Astrocyte (in vitro differentiated cells and primary cell): ENCODE measurements at regions not wholly inside any gene's neighbourhood (a gene's known extent, or its start where the extent isn't known, plus 50 kb on each side); places are given as distances from the start of the nearest gene placed in this dataset.

Source experiments
- DNase-seq: peaks from one replicate; pipeline ENCODE4 v3.0.0-alpha.2; 2010; ENCODE audit warnings: low read depth
- FAIRE-seq: peaks from 2 replicates; lab custom pipeline; 2011; peaks lifted over from hg19 to GRCh38; lab: Jason Lieb, UNC
- H2AFZ ChIP-seq: 2 replicates; pipeline ENCODE4 v1.6.0; 2012; ENCODE audit warnings: low read depth, low read length, inconsistent platforms
- H3K27ac ChIP-seq: 2 replicates; pipeline ENCODE4 v1.5.1; 2011; ENCODE audit warnings: low read depth, low read length, inconsistent platforms
- H3K27me3 ChIP-seq: 2 replicates; pipeline ENCODE4 v1.6.0; 2011; ENCODE audit warnings: low read length, inconsistent platforms; ENCODE audit not compliant: insufficient read depth
- H3K36me3 ChIP-seq: 2 replicates; pipeline ENCODE4 v1.5.1; 2011; ENCODE audit warnings: low read length, inconsistent platforms; ENCODE audit not compliant: insufficient read depth
- H3K4me1 ChIP-seq: 2 replicates; pipeline ENCODE4 v1.5.1; 2011; ENCODE audit warnings: low read length, inconsistent platforms; ENCODE audit not compliant: insufficient read depth
- H3K4me2 ChIP-seq: 2 replicates; pipeline ENCODE4 v1.6.0; 2012; ENCODE audit warnings: low read length, inconsistent platforms
- H3K4me3 ChIP-seq: 2 replicates; pipeline ENCODE4 v1.5.1; 2011; ENCODE audit warnings: low read depth, mild to moderate bottlenecking, low read length, inconsistent platforms; ENCODE audit not compliant: insufficient read depth
- H3K79me2 ChIP-seq: 2 replicates; pipeline ENCODE4 v1.6.0; 2012; ENCODE audit warnings: mild to moderate bottlenecking, low read length, inconsistent platforms; ENCODE audit not compliant: insufficient read depth
- H3K9ac ChIP-seq: 2 replicates; pipeline ENCODE4 v1.6.0; 2012; ENCODE audit warnings: mild to moderate bottlenecking, low read length, inconsistent platforms
- H3K9me3 ChIP-seq: 2 replicates; pipeline ENCODE4 v1.5.1; 2012; ENCODE audit warnings: low read depth, mild to moderate bottlenecking, low read length, inconsistent platforms; ENCODE audit not compliant: insufficient read depth
- H4K20me1 ChIP-seq: 2 replicates; pipeline ENCODE4 v1.6.0; 2012; ENCODE audit warnings: low read length, inconsistent platforms; ENCODE audit not compliant: insufficient read depth
- H3K27ac Mint-ChIP-seq: one replicate; pipeline ENCODE4 v1.8.0; 2021; ENCODE audit warnings: mild to moderate bottlenecking, mixed read lengths; ENCODE audit not compliant: unreplicated experiment
- H3K27me3 Mint-ChIP-seq: one replicate; pipeline ENCODE4 v1.8.0; 2021; ENCODE audit warnings: low read depth, mixed read lengths; ENCODE audit not compliant: unreplicated experiment
- H3K36me3 Mint-ChIP-seq: one replicate; pipeline ENCODE4 v1.8.0; 2021; ENCODE audit warnings: low read depth, mixed read lengths; ENCODE audit not compliant: unreplicated experiment
- H3K4me1 Mint-ChIP-seq: one replicate; pipeline ENCODE4 v1.8.0; 2021; ENCODE audit warnings: low read depth, mixed read lengths; ENCODE audit not compliant: unreplicated experiment
- H3K4me3 Mint-ChIP-seq: one replicate; pipeline ENCODE4 v1.8.0; 2021; ENCODE audit warnings: mild to moderate bottlenecking, moderate library complexity, mixed read lengths; ENCODE audit not compliant: unreplicated experiment
- H3K9me3 Mint-ChIP-seq: one replicate; pipeline ENCODE4 v1.8.0; 2021; ENCODE audit warnings: mild to moderate bottlenecking, mixed read lengths; ENCODE audit not compliant: unreplicated experiment
- EZH2 ChIP-seq: IDR thresholded peaks from 2 replicates; pipeline ENCODE4 v1.6.1; 2012; ENCODE audit warnings: mild to moderate bottlenecking, low read length, inconsistent platforms; ENCODE audit not compliant: insufficient read depth
- TF ChIP-seq, protein P1 (sequence below): IDR thresholded peaks from 2 replicates; pipeline ENCODE4 v1.5.1; 2011; ENCODE audit warnings: low read depth, mild to moderate bottlenecking, inconsistent platforms, low read length, moderate library complexity; ENCODE audit not compliant: insufficient read depth

DNA sequence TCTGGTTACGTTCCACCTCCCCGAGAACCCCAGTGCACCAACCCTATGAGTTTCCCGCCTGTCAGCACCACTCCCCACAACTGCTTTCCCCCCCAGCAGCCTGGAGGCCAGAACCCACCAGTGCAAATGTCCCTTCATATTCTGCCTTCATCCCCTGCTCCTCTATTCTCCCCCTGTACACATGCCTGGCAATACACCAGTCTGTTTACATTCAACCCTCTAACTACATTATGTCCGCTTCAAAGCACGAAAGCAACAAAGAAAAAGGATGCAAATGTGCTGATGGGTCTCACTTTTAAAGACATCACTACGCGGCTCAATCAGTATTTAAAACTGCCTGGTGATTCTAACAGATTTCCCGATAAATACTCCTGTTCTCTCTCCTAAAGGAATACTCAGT, 126.7 kb upstream of the SORBS2 start:
- Mint-ChIP-seq H3K4me3 (no peak overlapping the region), H3K27me3 (no peaks in the 10 kb centered on the region), H3K4me1 (peaks cover 2% of the 10 kb centered on the region), H3K9me3 (no peaks in the 10 kb centered on the region), H3K27ac (no peak overlapping the region), H3K36me3 (no peaks in the 10 kb centered on the region)
- H4K20me1 ChIP-seq = no peaks in the 10 kb centered on the region
- no peaks in the 10 kb centered on the region for H3K4me1 ChIP-seq
- no peak overlapping the region for H3K4me2 ChIP-seq
- TF ChIP-seq EZH2 = no peak
- TF ChIP-seq, protein P1, sequence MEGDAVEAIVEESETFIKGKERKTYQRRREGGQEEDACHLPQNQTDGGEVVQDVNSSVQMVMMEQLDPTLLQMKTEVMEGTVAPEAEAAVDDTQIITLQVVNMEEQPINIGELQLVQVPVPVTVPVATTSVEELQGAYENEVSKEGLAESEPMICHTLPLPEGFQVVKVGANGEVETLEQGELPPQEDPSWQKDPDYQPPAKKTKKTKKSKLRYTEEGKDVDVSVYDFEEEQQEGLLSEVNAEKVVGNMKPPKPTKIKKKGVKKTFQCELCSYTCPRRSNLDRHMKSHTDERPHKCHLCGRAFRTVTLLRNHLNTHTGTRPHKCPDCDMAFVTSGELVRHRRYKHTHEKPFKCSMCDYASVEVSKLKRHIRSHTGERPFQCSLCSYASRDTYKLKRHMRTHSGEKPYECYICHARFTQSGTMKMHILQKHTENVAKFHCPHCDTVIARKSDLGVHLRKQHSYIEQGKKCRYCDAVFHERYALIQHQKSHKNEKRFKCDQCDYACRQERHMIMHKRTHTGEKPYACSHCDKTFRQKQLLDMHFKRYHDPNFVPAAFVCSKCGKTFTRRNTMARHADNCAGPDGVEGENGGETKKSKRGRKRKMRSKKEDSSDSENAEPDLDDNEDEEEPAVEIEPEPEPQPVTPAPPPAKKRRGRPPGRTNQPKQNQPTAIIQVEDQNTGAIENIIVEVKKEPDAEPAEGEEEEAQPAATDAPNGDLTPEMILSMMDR = no peak
- no peak overlapping the region for H3K4me3 ChIP-seq
- H2AFZ ChIP-seq = no peak overlapping the region
- DNase-seq (no peak), FAIRE-seq (no peak)
- H3K9ac ChIP-seq = no peak overlapping the region
- H3K27me3 ChIP-seq = no peaks in the 10 kb centered on the region
- no peaks in the 10 kb centered on the region for H3K36me3 ChIP-seq
- H3K79me2 ChIP-seq = no peaks in the 10 kb centered on the region
- H3K27ac ChIP-seq = no peak overlapping the region
- no peaks in the 10 kb centered on the region for H3K9me3 ChIP-seq

DNA sequence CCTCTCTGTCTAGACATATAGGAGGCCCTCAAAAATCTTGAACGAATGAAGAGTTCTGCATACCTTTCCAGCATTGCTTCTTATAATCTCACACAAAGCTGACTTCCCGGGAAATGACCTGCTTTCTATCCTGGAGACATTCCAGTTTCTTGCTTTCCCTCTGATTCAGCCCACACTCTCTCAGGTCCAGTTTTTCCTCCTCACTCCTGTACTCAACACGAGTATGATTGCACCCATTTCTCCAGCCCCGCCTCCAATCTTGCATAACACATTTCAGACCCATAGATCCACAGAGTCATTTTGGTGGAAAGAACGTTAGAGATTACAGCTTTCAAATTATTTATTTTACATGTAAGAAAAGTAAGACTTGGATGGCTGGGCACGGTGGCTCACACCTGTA, 127.5 kb upstream of the TLR3 start:
- Histone ChIP-seq H3K79me2 (no peaks in the 10 kb centered on the region), H3K27ac (no peak overlapping the region), H4K20me1 (no peaks in the 10 kb centered on the region), H2AFZ (no peak overlapping the region), H3K4me3 (no peak overlapping the region), H3K4me1 (no peaks in the 10 kb centered on the region), H3K36me3 (no peaks in the 10 kb centered on the region), H3K27me3 (no peaks in the 10 kb centered on the region), H3K4me2 (no peak overlapping the region), H3K9ac (no peak overlapping the region), H3K9me3 (no peaks in the 10 kb centered on the region)
- Mint-ChIP-seq H3K9me3 (peaks cover 2% of the 10 kb centered on the region), H3K4me1 (peaks cover 2% of the 10 kb centered on the region), H3K36me3 (no peaks in the 10 kb centered on the region), H3K27ac (no peak overlapping the region), H3K27me3 (peaks cover 6% of the 10 kb centered on the region), H3K4me3 (no peak overlapping the region)
- FAIRE-seq = no peak
- TF ChIP-seq, protein P1 = no peak
- no peak for TF ChIP-seq EZH2
- no peak for DNase-seq

DNA sequence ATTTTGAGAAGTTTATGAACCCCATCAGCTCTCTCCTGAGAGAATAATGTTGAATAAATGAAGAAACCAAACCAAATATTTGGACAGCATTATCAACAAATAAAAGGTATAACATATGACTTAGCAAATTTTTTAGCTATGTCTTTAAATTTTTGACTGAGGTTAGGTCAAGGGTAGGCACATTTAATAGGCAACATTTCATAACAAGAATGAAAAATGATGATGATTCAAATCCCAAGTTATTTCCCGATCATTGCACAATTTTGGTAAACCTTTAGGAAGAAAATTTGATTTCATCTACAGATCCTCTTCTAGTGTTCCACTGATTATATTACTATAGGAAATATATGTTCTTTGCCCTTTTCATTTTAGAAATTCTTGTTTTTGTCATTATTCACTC, 123.7 kb upstream of the TLR3 start:
- FAIRE-seq (no peak), DNase-seq (no peak)
- no peaks in the 10 kb centered on the region for H3K36me3 Mint-ChIP-seq
- Histone ChIP-seq H4K20me1 (no peaks in the 10 kb centered on the region), H3K9me3 (no peaks in the 10 kb centered on the region), H2AFZ (no peak overlapping the region), H3K36me3 (no peaks in the 10 kb centered on the region), H3K79me2 (no peaks in the 10 kb centered on the region), H3K27ac (no peak overlapping the region), H3K4me1 (no peaks in the 10 kb centered on the region), H3K4me2 (no peak overlapping the region), H3K27me3 (no peaks in the 10 kb centered on the region), H3K4me3 (no peak overlapping the region), H3K9ac (no peak overlapping the region)
- peaks cover 6% of the 10 kb centered on the region for H3K27me3 Mint-ChIP-seq
- H3K27ac Mint-ChIP-seq = no peak overlapping the region
- H3K4me3 Mint-ChIP-seq = no peak overlapping the region
- H3K9me3 Mint-ChIP-seq = peaks cover 2% of the 10 kb centered on the region
- no peak for TF ChIP-seq EZH2
- TF ChIP-seq, protein P1 = no peak
- peaks cover 6% of the 10 kb centered on the region for H3K4me1 Mint-ChIP-seq
